ENCODE measurements at regions not wholly inside any gene's neighbourhood (a gene's known extent, or its start where the extent isn't known, plus 50 kb on each side); places are given as distances from the start of the nearest gene placed in this dataset.

- TF ChIP-seq, protein P1, sequence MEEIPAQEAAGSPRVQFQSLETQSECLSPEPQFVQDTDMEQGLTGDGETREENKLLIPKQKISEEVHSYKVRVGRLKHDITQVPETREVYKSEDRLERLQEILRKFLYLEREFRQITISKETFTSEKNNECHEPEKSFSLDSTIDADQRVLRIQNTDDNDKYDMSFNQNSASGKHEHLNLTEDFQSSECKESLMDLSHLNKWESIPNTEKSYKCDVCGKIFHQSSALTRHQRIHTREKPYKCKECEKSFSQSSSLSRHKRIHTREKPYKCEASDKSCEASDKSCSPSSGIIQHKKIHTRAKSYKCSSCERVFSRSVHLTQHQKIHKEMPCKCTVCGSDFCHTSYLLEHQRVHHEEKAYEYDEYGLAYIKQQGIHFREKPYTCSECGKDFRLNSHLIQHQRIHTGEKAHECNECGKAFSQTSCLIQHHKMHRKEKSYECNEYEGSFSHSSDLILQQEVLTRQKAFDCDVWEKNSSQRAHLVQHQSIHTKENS (CRISPR knock-in tag; IDR thresholded peaks at IDR 0.05) = no peak
These were observed 745.3 kb downstream of the SATB2 start (continued) for GRCh38 chr2:198712485-198712884.

- POLR2A ChIA-PET = no interaction called here
- no peaks in the 10 kb centered on the region for H3K36me3 ChIP-seq (ENCODE audit: control insufficient read depth, insufficient read depth, low read length)
- H3K4me3 ChIP-seq = no peak overlapping the region
- no peak overlapping the region for H2AFZ ChIP-seq (ENCODE audit: low read depth, low read length)
- H3K9me3 ChIP-seq (replicated peaks; ENCODE audit: control insufficient read depth, insufficient read depth, low read depth, low read length) = no peaks in the 10 kb centered on the region
- CTCF ChIA-PET (ENCODE audit: low intra/inter-chr PET ratio) = no interaction called here
- H3K4me2 ChIP-seq (ENCODE audit: insufficient read depth, low read length) = no peak overlapping the region
- H4K20me1 ChIP-seq (replicated peaks; ENCODE audit: control insufficient read depth, insufficient read depth, low read length) = no peaks in the 10 kb centered on the region
- BruUV-seq (replicated peaks) = no TSS peak
- no peak overlapping the region for H3K9ac ChIP-seq (ENCODE audit: insufficient read depth in 1 of 2, low read depth in 2 of 2, low read length in 2 of 2)
- in situ Hi-C loops (cut with MboI) = no loop called here
- intact Hi-C loops (cut with micrococcal nuclease) = no loop called here
- no peaks in the 10 kb centered on the region for H3K27me3 ChIP-seq (ENCODE audit: control insufficient read depth in 2 of 2, insufficient read depth in 2 of 2, low read length in 2 of 2)
- H3K4me1 ChIP-seq (replicated peaks in 1 of 2; ENCODE audit: control insufficient read depth in 2 of 2, insufficient read depth in 2 of 2, low read length in 2 of 2) = no peaks in the 10 kb centered on the region
- DNase-seq (ENCODE audit: extremely low read depth in 1 of 4, low spot score in 3 of 4) (no peak), ATAC-seq (no peak), FAIRE-seq (no peak)
- no peaks in the 10 kb centered on the region for H3K9me1 ChIP-seq (ENCODE audit: control insufficient read depth, insufficient read depth, low read length)
- no peak overlapping the region for H3K27ac ChIP-seq (ENCODE audit: extremely low read depth, low read depth, low read length)
- TF ChIP-seq FOXM1 (IDR thresholded peaks at IDR 0.05; ENCODE audit: low read depth) (no peak), FOXM1 (CRISPR knock-in tag; IDR thresholded peaks at IDR 0.05; ENCODE audit: low read depth) (no peak), MEF2A (IDR thresholded peaks at IDR 0.05; ENCODE audit: control insufficient read depth, low read depth, low read length) (no peak), FOXA1 (IDR thresholded peaks at IDR 0.05; ENCODE audit: borderline replicate concordance) (no peak), TAF15 (IDR thresholded peaks at IDR 0.05; ENCODE audit: low read depth, low read length) (no peak), ELK3 (CRISPR knock-in tag; IDR thresholded peaks at IDR 0.05) (no peak)
- H3K79me2 ChIP-seq (ENCODE audit: control insufficient read depth, insufficient read depth, low read length) = no peaks in the 10 kb centered on the region
These were observed 746.3 kb downstream of the SATB2 start for GRCh38 chr2:198711484-198711883.
